GM21526 (cell line): ENCODE measurements at regions not wholly inside any gene's neighbourhood (a gene's known extent, or its start where the extent isn't known, plus 50 kb on each side); places are given as distances from the start of the nearest gene placed in this dataset.
"Not testable (repeated sequence)": the region's sequence is repeated elsewhere in the genome, so short reads cannot be mapped to it uniquely, and the experiment has no call there.

Experiments used
- ATAC-seq: cut with Tn5 transposase; IDR thresholded peaks from one replicate; pipeline ENCODE4 v1.9.1; 2021; ENCODE audit warnings: moderate library complexity; ENCODE audit not compliant: unreplicated experiment, low FRiP score

GRCh38 chr2:84071050-84071449 lies 388.0 kb downstream of the SUCLG1 start:
- no peak for ATAC-seq

- ATAC-seq, result no peak
These were observed 393.2 kb downstream of the SUCLG1 start for GRCh38 chr2:84065857-84066256.

- no peak for ATAC-seq
These were observed 401.0 kb downstream of the SUCLG1 start for GRCh38 chr2:84057917-84058560.

- no peak for ATAC-seq
These were observed 403.3 kb downstream of the SUCLG1 start for GRCh38 chr2:84055816-84056215.

GRCh38 chr2:84054577-84054976 lies 404.5 kb downstream of the SUCLG1 start:
- not testable (repeated sequence) for ATAC-seq

GRCh38 chr2:84052913-84053312 lies 406.2 kb downstream of the SUCLG1 start:
- ATAC-seq, result no peak

DNA sequence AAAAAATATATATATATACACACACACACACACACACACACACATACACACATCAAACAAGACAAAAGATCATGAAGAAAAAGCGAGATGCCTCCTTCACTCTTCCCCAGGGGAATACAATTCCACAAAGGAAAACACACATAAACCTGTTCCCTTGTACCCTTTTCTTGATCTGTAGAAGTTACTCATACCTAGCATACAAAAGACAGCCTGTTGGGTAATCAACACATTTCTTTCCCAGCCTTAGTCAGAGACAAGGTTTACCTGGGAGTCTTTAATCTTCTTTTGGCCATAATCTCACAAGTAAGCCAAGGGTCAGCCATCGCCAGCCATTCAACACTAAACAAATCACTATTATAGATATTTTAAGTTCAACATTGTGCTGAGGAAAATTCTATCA lies 407.0 kb downstream of the SUCLG1 start:
- no peak for ATAC-seq

DNA sequence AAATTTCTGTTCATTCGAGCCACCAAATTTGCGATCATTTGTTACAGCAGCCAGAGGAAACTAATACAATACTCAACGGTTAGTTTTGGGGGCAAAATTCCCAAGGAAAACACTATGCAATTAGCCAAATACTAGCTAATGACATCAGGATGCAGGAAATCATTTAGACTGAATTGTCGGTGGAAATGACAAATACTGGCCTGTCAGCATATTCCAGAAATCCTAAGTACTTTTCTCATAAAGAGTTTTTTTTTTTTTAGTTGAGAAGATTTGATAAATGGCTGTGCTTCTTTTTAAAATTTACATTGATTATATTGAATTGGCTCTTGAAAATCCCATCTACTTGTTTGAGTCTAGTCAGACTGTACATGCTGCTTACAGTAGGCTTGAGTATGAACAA lies 410.1 kb downstream of the SUCLG1 start:
- no peak for ATAC-seq

DNA sequence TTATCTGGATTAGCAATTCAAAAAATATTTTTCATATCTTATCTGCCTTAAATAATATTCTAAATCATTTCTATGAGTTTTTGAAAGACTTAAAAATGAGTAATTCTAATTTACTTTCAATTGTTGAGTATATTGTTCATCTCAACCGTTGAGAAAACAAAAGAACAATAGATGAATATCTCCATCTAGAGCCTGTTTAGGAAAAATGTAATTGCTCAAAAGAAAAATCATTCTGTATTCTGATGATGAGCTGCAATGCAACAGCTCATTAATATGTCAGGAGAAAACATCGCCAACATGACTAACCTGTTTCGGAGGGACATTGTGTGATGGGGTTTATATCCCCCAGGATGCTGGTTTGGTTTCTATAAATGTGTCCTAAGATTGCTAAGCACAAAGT lies 417.6 kb downstream of the SUCLG1 start:
- no peak for ATAC-seq

- ATAC-seq, result no peak
These were observed 418.8 kb downstream of the SUCLG1 start for GRCh38 chr2:84040281-84040680.

DNA sequence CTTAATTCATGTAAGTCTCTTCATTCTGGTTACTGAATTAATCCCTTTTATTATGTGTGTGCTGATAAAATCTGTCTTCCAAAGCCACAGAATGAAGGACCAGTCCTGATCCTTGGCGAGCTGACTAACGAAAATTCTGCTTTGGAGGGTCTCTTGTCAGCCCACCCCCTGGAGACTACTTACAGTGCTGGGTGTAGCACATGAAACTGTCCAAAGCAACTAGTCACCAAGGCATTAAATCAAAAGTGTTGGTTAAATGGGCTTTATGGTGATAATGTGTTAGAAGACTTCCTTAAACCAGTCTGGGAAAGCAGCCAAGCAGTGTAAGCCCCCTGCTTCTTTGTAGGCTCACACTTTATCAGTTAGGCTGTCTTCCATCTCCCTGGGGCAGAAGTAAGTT lies 420.2 kb downstream of the SUCLG1 start:
- no peak for ATAC-seq

GRCh38 chr2:84033347-84033974 lies 425.6 kb downstream of the SUCLG1 start:
- no peak for ATAC-seq

DNA sequence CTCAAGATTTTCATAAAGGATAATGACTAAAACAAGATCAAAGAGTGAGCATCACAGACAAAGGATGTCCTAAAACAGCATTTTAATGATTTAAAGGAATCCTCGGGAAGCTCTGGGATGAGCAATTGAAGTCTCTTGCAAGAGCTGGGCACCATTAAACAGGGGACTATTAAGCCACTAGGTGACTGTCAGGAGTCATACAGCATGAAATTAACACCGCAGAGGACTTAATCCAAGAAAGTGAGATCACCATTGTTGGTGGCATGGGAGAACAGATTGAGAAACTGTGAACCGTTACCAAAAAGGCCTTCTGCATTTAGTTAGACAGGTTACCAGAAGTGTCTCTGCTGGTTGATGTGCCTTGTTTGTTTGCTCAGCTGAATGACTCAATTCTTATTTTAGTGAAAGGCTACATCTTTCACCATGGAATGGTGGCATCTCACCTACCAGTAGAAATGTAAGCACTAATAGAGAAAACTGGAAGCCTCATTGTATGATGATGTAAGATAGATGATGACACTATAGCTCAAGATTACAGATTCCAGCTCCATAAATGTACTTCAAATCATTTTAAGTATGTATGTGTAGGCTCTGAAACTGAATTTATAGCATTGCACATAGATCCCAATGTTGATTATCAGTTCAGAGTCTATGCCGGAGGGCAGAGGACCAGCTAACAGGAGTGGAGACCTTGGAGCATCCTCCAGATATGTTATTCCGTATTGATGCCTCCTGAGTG lies 427.6 kb downstream of the SUCLG1 start:
- no peak for ATAC-seq

GRCh38 chr2:84029903-84030575 lies 429.0 kb downstream of the SUCLG1 start:
- ATAC-seq, result no peak

DNA sequence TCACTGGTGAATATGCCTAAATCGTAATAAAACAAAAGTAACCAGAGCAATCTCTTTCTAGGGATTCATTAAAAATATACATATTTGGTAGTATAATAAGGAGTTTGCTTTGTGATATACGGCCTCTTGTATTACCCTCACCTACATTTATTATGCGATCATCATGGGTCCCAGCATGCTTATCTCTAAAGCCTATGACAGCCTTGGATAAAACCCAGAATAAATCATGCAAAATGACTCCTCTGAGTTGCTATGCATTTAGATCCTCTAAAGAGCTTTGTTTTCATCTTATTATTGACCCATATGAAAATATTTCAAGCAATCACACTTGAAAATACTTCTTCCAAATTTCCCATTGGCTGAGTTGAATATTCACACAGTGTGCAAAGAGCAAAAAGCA lies 432.3 kb downstream of the SUCLG1 start:
- no peak for ATAC-seq

DNA sequence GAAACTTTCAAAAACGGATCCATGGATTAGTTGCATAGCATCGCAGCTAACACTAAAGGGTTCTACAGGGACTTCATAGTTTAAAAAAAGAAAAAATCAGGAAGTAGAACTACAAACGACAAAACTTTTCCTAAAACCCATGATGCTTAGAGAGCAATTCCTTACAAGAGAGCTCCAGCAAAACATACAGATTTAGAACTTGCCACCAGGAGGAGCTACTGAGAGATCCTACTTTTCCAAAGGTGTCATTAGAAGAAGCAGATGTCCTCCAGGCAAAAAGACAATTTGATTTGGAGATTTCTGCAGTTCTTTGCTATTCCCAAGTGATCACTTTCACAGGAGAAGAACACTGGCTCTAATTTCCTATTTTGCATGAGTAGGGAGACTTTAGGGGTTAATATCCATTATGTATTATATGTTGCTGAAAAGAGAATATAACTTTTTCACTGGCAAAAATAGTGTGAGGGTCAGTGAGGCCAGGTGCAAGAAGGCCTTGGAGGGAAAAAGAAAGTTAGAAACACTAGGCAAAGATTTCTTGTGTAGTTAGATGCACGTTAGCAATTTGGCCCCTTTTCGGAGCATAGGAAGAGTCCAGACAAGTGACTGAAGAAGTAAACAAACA lies 436.2 kb downstream of the SUCLG1 start:
- ATAC-seq, result no peak

GRCh38 chr2:84017010-84017409 lies 442.1 kb downstream of the SUCLG1 start:
- no peak for ATAC-seq

GRCh38 chr2:84016183-84016582 lies 442.9 kb downstream of the SUCLG1 start:
- ATAC-seq, result no peak

DNA sequence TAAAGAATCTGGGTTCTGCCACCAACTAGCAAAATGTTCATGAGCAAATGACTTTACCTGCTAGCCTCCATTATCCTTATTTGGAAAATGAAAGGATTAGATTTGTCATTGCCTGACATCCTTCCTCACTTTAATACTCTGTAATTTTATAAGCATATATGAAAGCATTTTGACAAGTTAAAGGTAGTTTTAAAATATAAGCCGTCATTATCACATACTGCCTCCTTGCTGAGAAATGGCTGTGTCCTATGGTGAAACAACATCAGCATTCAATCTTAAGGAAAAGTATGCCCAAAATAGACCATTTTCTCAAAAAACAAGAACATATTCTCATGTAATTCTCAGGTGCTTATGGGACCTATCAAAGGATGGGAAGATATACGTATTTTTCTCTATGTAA lies 461.2 kb downstream of the SUCLG1 start:
- ATAC-seq, result no peak

DNA sequence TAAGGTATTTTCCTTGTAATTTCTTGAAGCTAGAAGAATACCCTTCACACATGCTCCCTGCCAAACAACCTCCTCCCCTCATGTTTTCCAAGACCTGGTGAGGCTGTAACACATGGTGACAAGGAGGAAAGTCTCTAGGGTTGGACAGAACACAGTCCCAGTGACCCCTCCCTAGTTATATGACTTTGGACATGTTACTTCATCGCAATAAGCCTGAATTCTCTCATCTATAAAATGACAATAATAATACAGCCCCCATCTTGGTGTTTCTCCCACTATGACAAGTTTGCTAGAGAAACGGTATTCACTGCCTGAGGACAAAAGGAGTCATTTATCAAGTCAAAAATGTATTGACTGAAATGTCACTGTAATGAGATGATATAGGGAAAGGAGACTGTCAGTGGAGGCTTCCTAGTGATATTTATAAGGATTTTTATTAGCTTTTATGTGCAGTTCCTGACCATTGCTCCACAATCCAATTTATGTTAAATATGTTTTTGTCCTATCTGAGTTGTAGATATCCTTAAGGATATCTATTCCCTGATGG lies 464.4 kb downstream of the SUCLG1 start:
- no peak for ATAC-seq
